DMS 273 (cell line): ENCODE measurements at regions not wholly inside any gene's neighbourhood (a gene's known extent, or its start where the extent isn't known, plus 50 kb on each side); places are given as distances from the start of the nearest gene placed in this dataset.

Experiments
- DNase-seq: peaks from one replicate; lab custom pipeline; 2025; ENCODE audit not compliant: unreplicated experiment; lab: John Stamatoyannopoulos, UW

GRCh38 chr15:47477341-47477740 is 240.0 kb upstream of the SEMA6D start:
- DNase-seq = peak; percentile 49

GRCh38 chr15:47484059-47484458 is 233.2 kb upstream of the SEMA6D start:
- DNase-seq = peak; percentile 40

GRCh38 chr15:47484997-47485396 is 232.3 kb upstream of the SEMA6D start:
- no peak for DNase-seq

GRCh38 chr15:47485419-47485818 is 231.9 kb upstream of the SEMA6D start:
- DNase-seq = no peak

- no peak for DNase-seq
These were observed 231.3 kb upstream of the SEMA6D start for GRCh38 chr15:47486040-47486439.

- DNase-seq = no peak
These were observed 225.1 kb upstream of the SEMA6D start for GRCh38 chr15:47492195-47492594.

- no peak for DNase-seq
These were observed 223.7 kb upstream of the SEMA6D start for GRCh38 chr15:47493357-47494247.

GRCh38 chr15:47496343-47497185 is 220.7 kb upstream of the SEMA6D start:
- no peak for DNase-seq

GRCh38 chr15:47500842-47501241 is 216.5 kb upstream of the SEMA6D start:
- peak; percentile 4 for DNase-seq

GRCh38 chr15:47502041-47502440 is 215.3 kb upstream of the SEMA6D start:
- no peak for DNase-seq

GRCh38 chr15:47503876-47504275 is 213.4 kb upstream of the SEMA6D start:
- DNase-seq = peak; percentile 29

- peak; percentile 13 for DNase-seq
These were observed 212.6 kb upstream of the SEMA6D start for GRCh38 chr15:47504624-47505256.

GRCh38 chr15:47505712-47506328 is 211.5 kb upstream of the SEMA6D start:
- DNase-seq = peak; percentile 55

GRCh38 chr15:47506329-47507100 is 210.8 kb upstream of the SEMA6D start:
- DNase-seq = peak; percentile 70

- peak; percentile 90 for DNase-seq
These were observed 209.9 kb upstream of the SEMA6D start for GRCh38 chr15:47507221-47507985.

- DNase-seq = peak; percentile 18
These were observed 206.0 kb upstream of the SEMA6D start for GRCh38 chr15:47511261-47511660.

GRCh38 chr15:47513471-47513870 is 203.8 kb upstream of the SEMA6D start:
- peak; percentile 91 for DNase-seq

GRCh38 chr15:47514200-47514652 is 203.1 kb upstream of the SEMA6D start:
- DNase-seq = peak; percentile 56

- no peak for DNase-seq
These were observed 200.7 kb upstream of the SEMA6D start for GRCh38 chr15:47516558-47516957.
